HG03095 (cell line): ENCODE measurements at regions not wholly inside any gene's neighbourhood (a gene's known extent, or its start where the extent isn't known, plus 50 kb on each side); places are given as distances from the start of the nearest gene placed in this dataset.
A peak's percentile ranks its signal among the peaks of the same experiment; 100 is the strongest.

Source experiments
- ATAC-seq: cut with Tn5 transposase; IDR thresholded peaks from one replicate; pipeline ENCODE4 v1.9.1; 2021; ENCODE audit warnings: moderate library complexity; ENCODE audit not compliant: unreplicated experiment

DNA sequence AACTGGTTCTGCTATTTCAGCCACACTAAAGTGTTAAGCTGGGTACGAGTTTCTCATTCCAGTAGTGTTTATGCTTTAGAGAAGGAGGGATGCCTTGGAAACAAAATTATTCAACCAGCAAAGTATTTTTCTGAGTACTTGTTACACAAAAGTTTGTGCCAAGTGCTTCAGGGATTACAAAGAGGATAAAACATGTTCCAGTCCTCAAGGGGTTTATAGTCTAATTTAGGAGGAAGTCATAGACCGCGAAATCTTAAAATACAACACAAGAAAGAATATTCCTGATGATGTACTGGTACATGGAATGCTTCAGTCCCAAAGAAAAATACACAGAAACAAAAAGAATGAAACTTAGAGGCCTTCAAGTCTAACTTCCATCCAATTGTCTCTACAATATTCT is 85.4 kb upstream of the NR4A3 start:
- ATAC-seq = no peak

DNA sequence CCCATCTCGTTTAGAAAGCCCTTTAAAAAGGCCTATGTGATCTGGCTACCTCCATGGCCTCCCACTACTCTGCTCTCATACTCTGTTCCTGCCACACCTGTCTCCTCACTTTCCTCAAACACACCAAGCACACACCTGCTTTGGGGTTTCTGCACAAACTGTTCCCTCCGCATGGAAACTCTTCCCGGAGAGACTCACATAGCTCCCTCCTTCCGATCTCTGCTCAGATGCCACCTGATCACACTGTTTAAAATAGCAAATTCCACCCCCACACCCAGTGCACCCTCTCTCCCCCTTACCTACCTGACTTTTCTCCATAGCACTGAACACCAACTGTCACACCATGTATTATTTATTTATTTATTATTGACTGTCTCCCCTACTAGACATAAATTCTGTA is 84.0 kb upstream of the NR4A3 start:
- no peak for ATAC-seq

DNA sequence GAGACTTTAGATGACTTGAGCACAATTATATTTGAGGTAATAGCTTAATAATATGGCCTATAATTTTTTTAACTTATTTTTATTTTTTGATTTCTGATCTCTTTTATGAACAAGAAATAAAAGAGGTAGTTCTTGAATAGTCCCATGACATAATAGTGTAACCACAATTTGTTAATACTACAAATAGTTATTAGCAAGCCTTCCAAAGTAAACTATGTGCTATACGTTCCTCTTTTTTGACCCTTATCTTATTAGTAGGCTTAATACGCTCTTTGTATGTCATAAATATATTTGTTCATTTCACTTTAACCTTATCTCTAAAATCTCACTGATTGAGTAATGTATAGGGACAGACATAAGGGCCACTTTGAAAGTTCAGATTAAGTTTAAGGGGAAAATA is 78.7 kb upstream of the NR4A3 start:
- ATAC-seq = no peak

DNA sequence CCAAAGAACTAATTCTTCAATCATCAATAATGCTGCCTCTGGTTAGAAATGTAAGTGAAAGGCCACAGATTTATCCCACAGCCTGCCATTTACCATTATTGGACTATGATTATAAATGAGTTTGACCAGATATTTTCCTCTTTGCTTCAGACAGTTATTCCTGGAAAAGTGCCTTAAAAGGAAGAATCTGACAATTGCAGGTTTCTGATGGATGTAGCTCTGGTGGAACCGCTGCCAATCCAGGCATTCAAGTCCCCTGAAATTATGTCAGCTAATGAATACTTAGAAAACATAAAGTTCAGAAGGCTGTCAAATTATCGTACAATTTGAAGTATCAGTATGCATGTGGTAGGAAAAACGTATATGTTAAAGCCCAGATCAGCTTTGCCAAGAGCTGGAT is 78.2 kb upstream of the NR4A3 start:
- no peak for ATAC-seq

DNA sequence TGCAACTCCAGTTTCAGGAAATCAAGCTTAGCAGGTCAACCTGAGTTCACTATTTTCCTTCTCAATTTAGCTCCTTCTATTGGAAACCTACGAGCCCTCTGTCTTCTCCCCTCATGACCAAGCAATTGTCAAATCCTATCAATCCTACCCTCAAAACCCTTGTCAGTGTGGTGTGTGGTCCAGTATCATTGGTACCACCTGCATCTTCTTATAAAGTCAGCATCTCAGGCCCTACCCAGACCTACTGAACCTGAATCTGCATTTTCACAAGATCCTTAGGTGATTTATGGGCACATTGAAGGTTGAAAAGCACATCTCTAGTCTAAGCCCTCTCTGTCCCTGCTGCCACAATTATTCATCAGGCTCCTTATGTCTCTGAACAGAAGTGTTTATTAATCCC is 77.6 kb upstream of the NR4A3 start:
- no peak for ATAC-seq

DNA sequence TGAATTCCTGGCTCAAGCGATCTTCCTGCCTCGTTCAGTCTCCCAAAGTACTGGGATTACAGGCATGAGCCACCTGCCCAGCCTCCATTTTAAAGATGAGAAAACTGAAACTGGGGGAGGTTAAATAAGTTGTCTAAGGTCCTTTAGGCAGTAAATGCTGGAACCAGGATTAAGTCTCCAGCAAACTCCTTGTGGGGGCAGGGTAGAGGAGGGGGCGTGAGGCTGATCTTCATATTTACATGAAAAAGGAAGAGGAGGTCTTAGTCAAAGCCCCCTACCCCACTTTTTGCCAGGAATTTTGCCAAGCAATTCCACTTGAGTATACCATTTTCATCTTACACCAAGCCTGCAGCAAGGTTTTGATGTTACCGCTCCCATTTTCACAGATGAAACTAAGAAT is 76.6 kb upstream of the NR4A3 start:
- ATAC-seq = no peak

DNA sequence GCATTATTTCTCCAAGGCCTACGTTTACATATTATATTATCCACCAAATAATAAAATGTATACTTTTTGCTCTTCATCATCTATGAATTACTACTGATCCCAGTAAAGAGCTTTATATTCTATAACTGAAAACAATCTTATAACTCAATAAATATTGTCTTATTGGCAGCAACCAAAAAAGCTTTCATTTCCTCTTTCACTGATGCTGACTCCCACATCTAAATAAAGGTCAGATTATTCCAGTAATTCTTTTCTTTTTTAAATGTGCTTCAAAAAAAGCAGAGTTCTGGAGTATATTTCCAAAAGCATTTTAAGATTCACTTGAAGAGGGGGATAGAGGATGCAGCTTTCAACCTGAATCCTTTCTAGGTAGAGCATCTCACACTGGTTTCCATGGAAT is 75.3 kb upstream of the NR4A3 start:
- no peak for ATAC-seq

DNA sequence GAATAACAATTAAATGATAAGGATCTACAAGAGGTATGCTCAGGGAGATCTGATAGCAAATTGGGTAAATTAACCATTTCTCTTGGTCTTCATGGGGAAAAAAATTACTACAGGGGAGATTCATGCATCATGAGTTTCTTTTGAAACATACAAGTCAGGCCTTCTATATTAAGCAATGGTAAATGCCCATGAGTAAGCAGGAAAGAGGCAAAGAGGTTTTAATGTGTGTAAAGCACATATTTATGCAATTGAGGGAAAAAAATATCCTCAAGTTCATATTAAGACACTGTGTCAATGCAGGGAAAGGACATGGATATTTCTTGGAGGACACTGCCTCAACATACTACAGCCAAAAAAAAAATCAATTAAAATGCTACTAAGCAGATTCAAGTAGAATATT is 73.4 kb upstream of the NR4A3 start:
- no peak for ATAC-seq

DNA sequence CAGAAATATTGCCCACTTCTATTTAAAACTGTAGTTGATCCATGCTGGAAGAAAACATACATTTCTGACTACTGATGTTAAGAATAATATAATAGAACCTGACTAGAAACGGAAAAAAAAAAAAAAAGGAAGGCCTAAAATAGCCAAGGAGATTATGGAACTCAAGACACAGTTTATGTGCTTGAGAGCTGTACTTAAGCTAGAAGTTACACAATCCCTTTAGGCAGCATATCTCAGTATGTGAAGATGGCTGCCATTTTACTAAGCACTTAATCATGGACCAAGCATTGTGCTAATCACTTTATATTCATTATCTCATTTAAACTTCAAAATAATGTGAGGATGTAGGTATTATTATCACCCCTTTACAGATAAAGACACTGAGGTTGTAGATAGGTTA is 73.0 kb upstream of the NR4A3 start:
- no peak for ATAC-seq

DNA sequence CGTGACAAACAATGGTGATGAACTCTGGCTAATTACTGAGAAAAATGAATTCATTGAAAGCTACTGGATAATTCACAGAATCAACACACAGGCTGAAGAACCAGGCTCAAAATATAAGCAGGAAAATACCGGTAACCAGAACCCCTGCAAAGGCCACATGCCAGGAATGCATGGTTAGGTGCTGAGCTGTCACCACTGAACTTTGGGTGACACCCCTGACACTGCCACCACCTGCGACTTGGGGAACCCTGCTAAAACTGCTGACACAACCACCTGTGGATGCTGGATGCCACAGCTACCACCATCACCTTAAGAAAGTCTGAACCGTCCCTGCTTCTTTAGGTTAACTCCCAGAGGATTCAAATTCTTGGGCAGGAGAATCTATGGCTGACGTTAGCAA is 72.0 kb upstream of the NR4A3 start:
- ATAC-seq = no peak

DNA sequence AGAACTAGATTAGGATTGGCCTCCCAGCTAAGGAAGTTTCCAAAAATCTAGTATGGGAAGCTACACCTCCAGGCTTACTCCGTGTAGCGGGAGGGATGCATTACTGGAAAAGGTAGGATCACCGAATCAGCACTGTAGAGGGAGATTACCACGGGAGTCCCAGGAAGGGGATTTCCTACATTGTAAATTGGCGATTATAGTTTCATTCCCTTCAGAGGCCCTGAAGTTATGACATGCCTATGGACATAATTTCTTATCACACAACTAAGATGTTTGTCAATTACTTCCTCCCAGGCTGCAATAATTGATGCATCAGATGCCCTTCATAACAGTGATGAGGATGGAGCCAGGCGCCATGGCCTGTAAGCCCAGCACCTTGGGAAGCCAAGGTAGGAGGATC is 71.2 kb upstream of the NR4A3 start:
- no peak for ATAC-seq

DNA sequence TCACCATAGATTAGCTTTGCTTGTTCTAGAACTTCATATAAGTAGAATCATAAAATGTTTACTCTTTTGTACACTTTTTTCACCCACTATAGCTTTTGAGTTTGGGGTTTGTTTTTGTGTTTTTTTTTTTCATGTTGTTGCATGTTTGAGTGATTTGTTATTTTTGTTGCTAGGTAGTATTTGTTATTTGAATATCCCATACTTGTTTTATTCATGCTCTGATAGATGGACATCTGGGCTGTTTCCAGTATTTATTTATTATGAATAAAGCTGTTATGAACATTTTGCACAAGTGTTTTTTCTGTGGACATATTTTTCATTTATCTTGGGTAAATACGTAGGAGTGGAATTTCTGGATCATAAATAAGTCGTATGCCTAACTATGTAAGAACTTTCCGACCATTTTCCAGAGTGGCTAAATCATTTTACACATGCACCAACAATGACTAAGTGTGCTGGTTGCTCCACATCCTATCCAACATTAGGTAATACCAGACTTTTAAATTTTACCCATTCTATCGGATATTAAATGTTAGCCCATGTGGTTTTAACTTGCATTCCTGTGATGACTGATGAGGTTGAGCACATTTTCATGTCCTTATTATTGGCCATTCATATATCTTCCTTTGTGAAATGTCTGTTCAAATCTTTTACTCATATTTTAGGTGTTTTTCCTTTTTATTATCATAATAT is 69.1 kb upstream of the NR4A3 start:
- no peak for ATAC-seq

DNA sequence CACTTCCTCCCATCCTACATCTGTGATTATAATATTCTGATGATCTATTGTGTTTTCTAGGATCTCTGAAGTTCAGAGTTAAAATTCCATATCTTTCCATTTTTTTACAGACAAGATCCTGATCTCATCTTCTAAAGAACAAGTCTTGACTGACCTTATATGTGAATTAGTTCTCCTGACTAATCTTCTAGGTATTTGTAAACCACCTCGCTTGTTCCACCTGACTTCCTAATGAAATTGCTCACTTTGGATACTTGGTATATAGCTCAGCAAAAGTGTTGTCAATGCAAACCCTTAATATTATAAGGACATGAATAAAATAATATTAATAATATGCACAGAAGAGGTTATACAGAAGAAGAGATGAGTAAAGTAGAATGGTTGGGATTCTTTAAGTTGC is 68.2 kb upstream of the NR4A3 start:
- ATAC-seq = no peak

DNA sequence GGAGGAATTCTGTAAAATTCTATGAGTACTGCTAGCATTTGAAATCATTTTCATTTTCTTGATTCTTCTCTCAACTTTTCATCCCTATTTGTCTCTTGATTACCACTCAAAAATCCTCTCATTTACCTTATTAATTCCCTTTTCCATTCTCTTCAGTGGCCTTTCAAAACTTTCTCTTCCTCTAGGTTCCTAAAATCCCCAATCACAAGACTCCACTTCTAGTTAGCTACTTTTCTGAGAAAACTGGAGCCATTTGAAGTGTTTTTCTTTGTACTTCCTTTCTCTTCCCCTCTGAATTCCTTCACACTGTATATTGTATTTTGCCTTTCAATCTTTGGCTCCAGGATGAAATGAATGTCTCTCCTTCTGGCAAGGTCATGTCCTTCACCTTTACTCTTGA is 61.3 kb upstream of the NR4A3 start:
- ATAC-seq = no peak

DNA sequence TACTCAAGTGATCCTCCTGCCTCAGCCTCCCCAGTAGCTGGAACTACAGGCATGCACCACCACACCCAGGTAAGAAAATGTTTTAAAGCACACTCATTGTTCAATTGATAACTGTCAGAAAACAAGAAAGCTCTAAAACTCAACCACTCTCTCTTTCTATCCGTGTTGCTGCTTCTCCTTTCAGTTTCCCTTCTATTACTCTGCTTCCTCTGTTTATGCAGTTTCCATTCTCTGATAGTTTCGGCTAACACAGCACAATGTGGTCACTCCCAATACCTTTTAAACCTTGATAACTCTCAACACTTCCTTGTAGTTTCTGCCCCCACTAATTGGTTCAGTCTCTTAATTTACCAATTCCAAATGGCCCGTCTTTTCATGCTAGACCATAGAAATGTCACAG is 59.2 kb upstream of the NR4A3 start:
- ATAC-seq = peak; percentile 99
